GM19240 (cell line): ENCODE measurements at regions not wholly inside any gene's neighbourhood (a gene's known extent, or its start where the extent isn't known, plus 50 kb on each side); places are given as distances from the start of the nearest gene placed in this dataset.
"Not testable (repeated sequence)": the region's sequence is repeated elsewhere in the genome, so short reads cannot be mapped to it uniquely, and the experiment has no call there.

Source experiments
- DNase-seq: peaks from one replicate; pipeline ENCODE4 v3.0.0; 2011; ENCODE audit warnings: low spot score; ENCODE audit not compliant: insufficient read length

GRCh38 chr1:185474440-185475149 lies 157.6 kb upstream of the IVNS1ABP start:
- DNase-seq: no peak

GRCh38 chr1:185473186-185473585 lies 156.1 kb upstream of the IVNS1ABP start:
- no peak for DNase-seq

GRCh38 chr1:185468626-185469025 lies 151.6 kb upstream of the IVNS1ABP start:
- DNase-seq: no peak

GRCh38 chr1:185467122-185467521 lies 150.1 kb upstream of the IVNS1ABP start:
- DNase-seq: no peak

- DNase-seq: no peak
Observed at GRCh38 chr1:185464777-185465176, 147.7 kb upstream of the IVNS1ABP start.

GRCh38 chr1:185463433-185463832 lies 146.4 kb upstream of the IVNS1ABP start:
- DNase-seq: no peak

- no peak for DNase-seq
Observed at GRCh38 chr1:185463011-185463410, 146.0 kb upstream of the IVNS1ABP start.

GRCh38 chr1:185460723-185461122 lies 143.7 kb upstream of the IVNS1ABP start:
- DNase-seq: not testable (repeated sequence)

- no peak for DNase-seq
Observed at GRCh38 chr1:185459141-185459540, 142.1 kb upstream of the IVNS1ABP start.

GRCh38 chr1:185458670-185459069 lies 141.6 kb upstream of the IVNS1ABP start:
- DNase-seq: no peak

GRCh38 chr1:185453496-185454192 lies 136.6 kb upstream of the IVNS1ABP start:
- no peak for DNase-seq

GRCh38 chr1:185450917-185451316 lies 133.9 kb upstream of the IVNS1ABP start:
- DNase-seq: no peak

- DNase-seq: no peak
Observed at GRCh38 chr1:185450060-185450788, 133.2 kb upstream of the IVNS1ABP start.

- no peak for DNase-seq
Observed at GRCh38 chr1:185449378-185450059, 132.5 kb upstream of the IVNS1ABP start.

GRCh38 chr1:185448591-185449186 lies 131.6 kb upstream of the IVNS1ABP start:
- DNase-seq: no peak

GRCh38 chr1:185446131-185446530 lies 129.1 kb upstream of the IVNS1ABP start:
- no peak for DNase-seq

- DNase-seq: no peak
Observed at GRCh38 chr1:185445594-185445993, 128.6 kb upstream of the IVNS1ABP start.

GRCh38 chr1:185444676-185445075 lies 127.6 kb upstream of the IVNS1ABP start:
- DNase-seq: no peak

GRCh38 chr1:185442050-185442449 lies 125.0 kb upstream of the IVNS1ABP start:
- no peak for DNase-seq

GRCh38 chr1:185441605-185442004 lies 124.6 kb upstream of the IVNS1ABP start:
- no peak for DNase-seq

- no peak for DNase-seq
Observed at GRCh38 chr1:185440877-185441276, 123.8 kb upstream of the IVNS1ABP start.
